ENCODE measurements at regions not wholly inside any gene's neighbourhood (a gene's known extent, or its start where the extent isn't known, plus 50 kb on each side); places are given as distances from the start of the nearest gene placed in this dataset.
"Not testable (repeated sequence)": the region's sequence is repeated elsewhere in the genome, so short reads cannot be mapped to it uniquely, and the experiment has no call there.

DNA sequence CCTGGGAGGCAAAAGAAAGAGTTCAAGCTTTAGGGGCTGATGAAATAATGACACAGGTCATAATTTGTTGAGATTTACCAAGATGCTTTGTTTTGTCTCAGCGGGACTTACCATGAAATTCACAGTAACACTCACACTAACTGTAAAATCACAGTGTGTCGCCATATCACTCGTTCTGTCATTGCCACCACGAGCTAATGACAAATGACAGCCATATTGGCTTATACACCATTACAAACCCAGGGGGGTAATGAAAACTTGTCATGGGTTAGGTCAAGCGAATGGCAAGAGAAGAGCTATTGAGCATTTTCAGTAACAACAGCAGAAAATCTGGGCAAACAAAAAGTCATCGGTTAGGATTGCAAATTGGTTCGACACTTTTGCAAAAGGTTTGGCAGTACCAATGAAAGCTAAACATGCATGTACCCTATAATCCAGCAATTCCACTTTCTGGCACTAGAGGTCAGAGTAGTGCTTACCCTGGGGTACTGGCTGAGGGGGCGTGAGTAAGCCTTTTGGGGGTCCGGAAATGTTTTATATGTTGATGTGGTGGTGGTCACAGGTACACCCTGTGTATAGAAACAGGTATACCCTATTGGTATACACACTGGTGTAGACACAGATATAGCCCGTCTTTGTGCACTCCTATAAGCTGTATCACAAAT is 83.9 kb upstream of the RAI2 start:
- Histone ChIP-seq H4K20me1 (ENCODE audit: insufficient read depth, poor library complexity, severe bottlenecking) (no peaks in the 10 kb centered on the region), H3K27ac (no peak overlapping the region), H3K4me2 (no peak overlapping the region), H3K4me3 (no peak overlapping the region), H2AFZ (no peak overlapping the region), H3K9me2 (replicated peaks; ENCODE audit: insufficient read depth) (no peaks in the 10 kb centered on the region), H3K4me1 (ENCODE audit: insufficient read depth) (no peaks in the 10 kb centered on the region), H3K79me2 (no peaks in the 10 kb centered on the region), H3K27me3 (no peaks in the 10 kb centered on the region), H3K36me3 (replicated peaks; ENCODE audit: insufficient read depth, low read depth) (no peaks in the 10 kb centered on the region), H3K9me3 (ENCODE audit: low read depth) (no peaks in the 10 kb centered on the region)
- TF ChIP-seq, protein P1, sequence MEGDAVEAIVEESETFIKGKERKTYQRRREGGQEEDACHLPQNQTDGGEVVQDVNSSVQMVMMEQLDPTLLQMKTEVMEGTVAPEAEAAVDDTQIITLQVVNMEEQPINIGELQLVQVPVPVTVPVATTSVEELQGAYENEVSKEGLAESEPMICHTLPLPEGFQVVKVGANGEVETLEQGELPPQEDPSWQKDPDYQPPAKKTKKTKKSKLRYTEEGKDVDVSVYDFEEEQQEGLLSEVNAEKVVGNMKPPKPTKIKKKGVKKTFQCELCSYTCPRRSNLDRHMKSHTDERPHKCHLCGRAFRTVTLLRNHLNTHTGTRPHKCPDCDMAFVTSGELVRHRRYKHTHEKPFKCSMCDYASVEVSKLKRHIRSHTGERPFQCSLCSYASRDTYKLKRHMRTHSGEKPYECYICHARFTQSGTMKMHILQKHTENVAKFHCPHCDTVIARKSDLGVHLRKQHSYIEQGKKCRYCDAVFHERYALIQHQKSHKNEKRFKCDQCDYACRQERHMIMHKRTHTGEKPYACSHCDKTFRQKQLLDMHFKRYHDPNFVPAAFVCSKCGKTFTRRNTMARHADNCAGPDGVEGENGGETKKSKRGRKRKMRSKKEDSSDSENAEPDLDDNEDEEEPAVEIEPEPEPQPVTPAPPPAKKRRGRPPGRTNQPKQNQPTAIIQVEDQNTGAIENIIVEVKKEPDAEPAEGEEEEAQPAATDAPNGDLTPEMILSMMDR (IDR thresholded peaks at IDR 0.05; ENCODE audit: poor library complexity), result peak; percentile 34
- TF ChIP-seq EZH2 (IDR thresholded peaks at IDR 0.05; ENCODE audit: borderline replicate concordance), result no peak
- peak; percentile 15 for DNase-seq (ENCODE audit: low spot score)
- 63% methylated on average over 10 of the region's 10 CpGs for WGBS (ENCODE audit: low lambda C conversion rate, missing lambda C conversion rate)

DNA sequence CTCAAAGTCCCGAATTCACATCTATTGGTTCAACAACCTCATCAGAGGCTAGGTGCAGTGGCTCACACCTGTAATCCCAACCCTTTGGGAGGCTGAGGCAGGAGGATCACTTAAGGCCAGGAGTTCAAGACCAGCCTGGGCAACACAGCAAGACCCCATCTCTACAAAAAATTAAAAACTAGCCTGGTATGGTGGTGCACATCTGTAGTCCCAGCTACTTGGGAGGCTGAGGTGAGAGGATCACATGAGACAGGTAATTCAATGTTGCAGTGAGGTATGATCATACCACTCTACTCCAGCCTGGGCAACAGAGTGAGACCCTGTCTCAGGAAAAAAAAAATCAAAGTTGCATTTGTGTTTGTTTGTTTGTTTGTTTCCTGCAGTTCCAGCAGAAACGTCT is 80.1 kb upstream of the RAI2 start:
- H3K4me2 ChIP-seq; H3K4me1 ChIP-seq (ENCODE audit: insufficient read depth); H3K27me3 ChIP-seq; H3K79me2 ChIP-seq; H3K27ac ChIP-seq; H3K9me3 ChIP-seq (ENCODE audit: low read depth); H3K9me2 ChIP-seq (replicated peaks; ENCODE audit: insufficient read depth); DNase-seq (ENCODE audit: low spot score); H4K20me1 ChIP-seq (ENCODE audit: insufficient read depth, poor library complexity, severe bottlenecking); H3K36me3 ChIP-seq (replicated peaks; ENCODE audit: insufficient read depth, low read depth); H3K4me3 ChIP-seq; H2AFZ ChIP-seq: not testable (repeated sequence)
- 81% methylated on average over 2 of the region's 2 CpGs for WGBS (ENCODE audit: low lambda C conversion rate, missing lambda C conversion rate)

DNA sequence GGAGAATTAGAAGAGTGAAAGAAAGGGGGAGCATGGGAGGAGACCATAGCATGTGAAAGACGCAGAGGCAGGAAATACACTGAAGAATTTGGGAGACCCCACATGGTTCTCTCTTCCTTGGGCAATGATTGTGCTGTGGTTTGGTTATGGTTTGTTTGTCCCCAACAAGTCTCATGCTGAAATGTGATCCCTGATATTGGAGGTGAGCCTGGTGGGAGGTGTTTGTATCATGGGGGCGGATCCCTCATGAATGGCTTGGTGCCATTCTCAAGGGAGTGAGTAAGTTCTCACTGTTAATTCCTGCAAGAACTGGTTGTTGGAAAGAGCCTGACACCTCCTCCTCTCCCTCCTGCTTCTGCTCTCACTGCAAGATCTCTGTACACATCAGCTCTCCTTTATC is 78.6 kb upstream of the RAI2 start:
- DNase-seq (ENCODE audit: low spot score), result no peak
- no peak overlapping the region for H3K4me2 ChIP-seq
- H3K9me3 ChIP-seq (ENCODE audit: low read depth), result no peaks in the 10 kb centered on the region
- 83% methylated on average over 2 of the region's 2 CpGs for WGBS (ENCODE audit: low lambda C conversion rate, missing lambda C conversion rate)
- H3K4me1 ChIP-seq (ENCODE audit: insufficient read depth), result no peaks in the 10 kb centered on the region
- H3K27ac ChIP-seq, result no peak overlapping the region
- no peaks in the 10 kb centered on the region for H4K20me1 ChIP-seq (ENCODE audit: insufficient read depth, poor library complexity, severe bottlenecking)
- no peaks in the 10 kb centered on the region for H3K27me3 ChIP-seq
- H3K36me3 ChIP-seq (replicated peaks; ENCODE audit: insufficient read depth, low read depth), result no peaks in the 10 kb centered on the region
- H2AFZ ChIP-seq, result no peak overlapping the region
- H3K4me3 ChIP-seq, result no peak overlapping the region
- TF ChIP-seq, protein P1 (IDR thresholded peaks at IDR 0.05; ENCODE audit: poor library complexity), result no peak
- TF ChIP-seq EZH2 (IDR thresholded peaks at IDR 0.05; ENCODE audit: borderline replicate concordance) (no peak), EZH2phosphoT487 (IDR thresholded peaks at IDR 0.05; ENCODE audit: low read depth, severe bottlenecking, unreplicated experiment) (no peak)
- no peaks in the 10 kb centered on the region for H3K79me2 ChIP-seq
- H3K9me2 ChIP-seq (replicated peaks; ENCODE audit: insufficient read depth), result no peaks in the 10 kb centered on the region

DNA sequence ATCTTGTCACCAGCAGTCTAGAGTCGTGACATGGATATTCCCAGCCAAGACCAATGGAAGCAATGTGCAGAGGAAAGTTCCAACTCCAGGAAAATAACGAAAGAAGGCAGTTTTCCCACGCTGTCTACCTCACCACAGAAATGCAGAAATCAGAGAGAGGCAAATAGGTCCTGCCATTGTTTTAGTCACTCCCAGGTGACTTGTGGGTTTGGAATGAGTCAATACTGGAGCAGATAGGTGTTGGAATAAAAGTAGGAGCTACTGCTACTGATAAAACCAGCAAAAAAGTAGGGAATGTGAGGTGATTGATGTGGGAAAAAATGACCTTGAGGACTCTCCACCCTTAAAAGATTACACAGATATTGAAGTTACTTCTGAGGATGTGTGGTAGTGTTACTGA is 72.8 kb upstream of the RAI2 start:
- Histone ChIP-seq H3K36me3 (replicated peaks; ENCODE audit: insufficient read depth, low read depth) (no peaks in the 10 kb centered on the region), H3K27ac (no peak overlapping the region), H3K27me3 (no peaks in the 10 kb centered on the region), H3K4me3 (no peak overlapping the region), H2AFZ (no peak overlapping the region), H3K79me2 (no peaks in the 10 kb centered on the region), H3K9me3 (ENCODE audit: low read depth) (no peaks in the 10 kb centered on the region), H3K4me1 (ENCODE audit: insufficient read depth) (no peaks in the 10 kb centered on the region), H4K20me1 (ENCODE audit: insufficient read depth, poor library complexity, severe bottlenecking) (no peaks in the 10 kb centered on the region), H3K4me2 (no peak overlapping the region), H3K9me2 (replicated peaks; ENCODE audit: insufficient read depth) (no peaks in the 10 kb centered on the region)
- no peak for DNase-seq (ENCODE audit: low spot score)
- TF ChIP-seq EZH2 (IDR thresholded peaks at IDR 0.05; ENCODE audit: borderline replicate concordance), result no peak
- TF ChIP-seq, protein P1 (IDR thresholded peaks at IDR 0.05; ENCODE audit: poor library complexity), result no peak
- no peak for TF ChIP-seq EZH2phosphoT487 (IDR thresholded peaks at IDR 0.05; ENCODE audit: low read depth, severe bottlenecking, unreplicated experiment)
- WGBS (ENCODE audit: low lambda C conversion rate, missing lambda C conversion rate), result 62% methylated on average over 3 of the region's 3 CpGs

Data from hepatocyte (in vitro differentiated cells).